Neural crest cell (in vitro differentiated cells): ENCODE measurements at regions not wholly inside any gene's neighbourhood (a gene's known extent, or its start where the extent isn't known, plus 50 kb on each side); places are given as distances from the start of the nearest gene placed in this dataset.

ENCODE experiments used
- DNase-seq: peaks from one replicate; pipeline ENCODE4 v3.0.0; 2021; ENCODE audit warnings: low read depth, mixed read lengths, low spot score
- H3K27ac Mint-ChIP-seq: one replicate; pipeline ENCODE4 v1.8.0; 2021; ENCODE audit warnings: mild to moderate bottlenecking, mixed read lengths; ENCODE audit not compliant: unreplicated experiment
- H3K27me3 Mint-ChIP-seq: 2 replicates; pipeline ENCODE4 v1.8.0; 2021; ENCODE audit warnings: low read depth, mild to moderate bottlenecking, mixed read lengths
- H3K36me3 Mint-ChIP-seq: 2 replicates; pipeline ENCODE4 v1.8.0; 2021; ENCODE audit warnings: low read depth, mild to moderate bottlenecking, mixed read lengths
- H3K4me1 Mint-ChIP-seq: 2 replicates; pipeline ENCODE4 v1.8.0; 2021; ENCODE audit warnings: mixed read lengths
- H3K4me3 Mint-ChIP-seq: one replicate; pipeline ENCODE4 v1.8.0; 2021; ENCODE audit warnings: mild to moderate bottlenecking, mixed read lengths
- H3K9me3 Mint-ChIP-seq: 2 replicates; pipeline ENCODE4 v1.8.0; 2021; ENCODE audit warnings: mixed read lengths
- CTCF ChIP-seq: fragments of 200-600 bp; sonication (generic); conservative IDR thresholded peaks from 2 replicates; pipeline ENCODE4 v1.5.0; 2021; ENCODE audit warnings: antibody characterized with exemption, mild to moderate bottlenecking

GRCh38 chr13:50359041-50359367 is 343.8 kb downstream of the KCNRG start:
- H3K27me3 Mint-ChIP-seq, result no peaks in the 10 kb centered on the region
- no peak overlapping the region for H3K27ac Mint-ChIP-seq

GRCh38 chr13:50359779-50360178 is 344.5 kb downstream of the KCNRG start:
- H3K36me3 Mint-ChIP-seq, result no peaks in the 10 kb centered on the region
- no peak overlapping the region for H3K4me3 Mint-ChIP-seq
- H3K27me3 Mint-ChIP-seq, result no peaks in the 10 kb centered on the region
- no peaks in the 10 kb centered on the region for H3K9me3 Mint-ChIP-seq
- H3K27ac Mint-ChIP-seq, result no peak overlapping the region
- no peak for DNase-seq
- peaks cover 2% of the 10 kb centered on the region for H3K4me1 Mint-ChIP-seq
- no peak for TF ChIP-seq CTCF

More at GRCh38 chr13:50359041-50359367, 343.8 kb downstream of the KCNRG start:
- H3K9me3 Mint-ChIP-seq, result no peaks in the 10 kb centered on the region
- no peak overlapping the region for H3K4me3 Mint-ChIP-seq
- TF ChIP-seq CTCF, result no peak
- H3K36me3 Mint-ChIP-seq, result no peaks in the 10 kb centered on the region
- H3K4me1 Mint-ChIP-seq, result peaks cover 8% of the 10 kb centered on the region
- no peak for DNase-seq

GRCh38 chr13:50360637-50361036 is 345.4 kb downstream of the KCNRG start:
- Mint-ChIP-seq H3K4me3 (no peak overlapping the region), H3K4me1 (no peaks in the 10 kb centered on the region), H3K36me3 (no peaks in the 10 kb centered on the region), H3K9me3 (no peaks in the 10 kb centered on the region), H3K27ac (no peak overlapping the region), H3K27me3 (no peaks in the 10 kb centered on the region)
- TF ChIP-seq CTCF, result no peak
- DNase-seq, result no peak

- no peak overlapping the region for H3K4me3 Mint-ChIP-seq
- H3K4me1 Mint-ChIP-seq, result no peaks in the 10 kb centered on the region
- H3K27me3 Mint-ChIP-seq, result no peaks in the 10 kb centered on the region
- H3K9me3 Mint-ChIP-seq, result no peaks in the 10 kb centered on the region
- H3K36me3 Mint-ChIP-seq, result no peaks in the 10 kb centered on the region
- no peak overlapping the region for H3K27ac Mint-ChIP-seq
- DNase-seq, result no peak
- no peak for TF ChIP-seq CTCF
Observed at GRCh38 chr13:50361282-50361681, 346.0 kb downstream of the KCNRG start.

GRCh38 chr13:50365408-50366391 is 350.5 kb downstream of the KCNRG start:
- Mint-ChIP-seq H3K4me3 (no peak overlapping the region), H3K9me3 (no peaks in the 10 kb centered on the region), H3K27ac (no peak overlapping the region), H3K4me1 (no peaks in the 10 kb centered on the region), H3K27me3 (no peaks in the 10 kb centered on the region), H3K36me3 (no peaks in the 10 kb centered on the region)
- no peak for TF ChIP-seq CTCF
- no peak for DNase-seq
